H9 (cell line): ENCODE measurements at regions not wholly inside any gene's neighbourhood (a gene's known extent, or its start where the extent isn't known, plus 50 kb on each side); places are given as distances from the start of the nearest gene placed in this dataset.

Experiments
- DNase-seq: peaks from one replicate; pipeline ENCODE4 v3.0.0-alpha.2; 2017
- H2AFZ ChIP-seq: one replicate; pipeline ENCODE4 v1.6.1; 2013; ENCODE audit warnings: mild to moderate bottlenecking, low read length, control low read depth, moderate library complexity
- H2AK5ac ChIP-seq: 2 replicates; pipeline ENCODE4 v1.6.1; 2013; ENCODE audit warnings: low read length, control low read depth, mixed read lengths; ENCODE audit not compliant: insufficient read length
- H2BK120ac ChIP-seq: one replicate; pipeline ENCODE4 v1.6.1; 2013; ENCODE audit warnings: low read depth, mild to moderate bottlenecking, low read length, control low read depth, inconsistent platforms; ENCODE audit not compliant: poor library complexity, severe bottlenecking
- H2BK12ac ChIP-seq: 2 replicates; pipeline ENCODE4 v1.6.1; 2013; ENCODE audit warnings: low read length, control low read depth, mixed read lengths, low read depth; ENCODE audit not compliant: insufficient read length
- H2BK15ac ChIP-seq: 2 replicates; pipeline ENCODE4 v1.6.1; 2013; ENCODE audit warnings: low read depth, low read length, control low read depth
- H2BK20ac ChIP-seq: one replicate; pipeline ENCODE4 v1.6.1; 2013; ENCODE audit warnings: low read depth, mild to moderate bottlenecking, low read length, control low read depth, inconsistent platforms; ENCODE audit not compliant: poor library complexity, severe bottlenecking
- H2BK5ac ChIP-seq: 2 replicates; pipeline ENCODE4 v1.6.1; 2013; ENCODE audit warnings: low read length, control low read depth, mixed read lengths; ENCODE audit not compliant: insufficient read length
- H3K14ac ChIP-seq: 2 replicates; pipeline ENCODE4 v1.6.1; 2013; ENCODE audit warnings: low read length, control low read depth; ENCODE audit not compliant: insufficient read depth
- H3K18ac ChIP-seq: 2 replicates; pipeline ENCODE4 v1.6.1; 2013; ENCODE audit warnings: low read depth, mild to moderate bottlenecking, mixed read lengths, low read length, control low read depth; ENCODE audit not compliant: insufficient read length
- H3K23ac ChIP-seq: 2 replicates; pipeline ENCODE4 v1.6.1; 2013; ENCODE audit warnings: low read length, control low read depth, mixed read lengths, low read depth; ENCODE audit not compliant: insufficient read length
- H3K23me2 ChIP-seq: 2 replicates; pipeline ENCODE4 v1.6.1; 2013; ENCODE audit warnings: low read depth, mild to moderate bottlenecking, mixed read lengths, low read length, control low read depth; ENCODE audit not compliant: insufficient read length, poor library complexity, severe bottlenecking
- H3K27ac ChIP-seq: 2 replicates; pipeline ENCODE4 v1.5.1; 2013; ENCODE audit warnings: low read length, control low read depth, mixed read lengths, low read depth; ENCODE audit not compliant: insufficient read length
- H3K27me3 ChIP-seq: 2 replicates; pipeline ENCODE4 v1.6.1; 2013; ENCODE audit warnings: low read length, control low read depth, inconsistent platforms; ENCODE audit not compliant: insufficient read depth
- H3K4ac ChIP-seq: 2 replicates; pipeline ENCODE4 v1.6.1; 2013; ENCODE audit warnings: low read depth, mild to moderate bottlenecking, control low read depth, inconsistent platforms, low read length, moderate library complexity
- H3K4me1 ChIP-seq: 2 replicates; pipeline ENCODE4 v1.6.1; 2013; ENCODE audit warnings: low read length, control low read depth, inconsistent platforms; ENCODE audit not compliant: insufficient read depth
- H3K4me2 ChIP-seq: 2 replicates; pipeline ENCODE4 v1.6.1; 2013; ENCODE audit warnings: low read length, control low read depth, mixed read lengths; ENCODE audit not compliant: insufficient read length, insufficient read depth
- H3K56ac ChIP-seq: 2 replicates; pipeline ENCODE4 v1.6.1; 2013; ENCODE audit warnings: low read depth, mild to moderate bottlenecking, mixed read lengths, low read length, control low read depth; ENCODE audit not compliant: insufficient read length
- H3K79me1 ChIP-seq: 2 replicates; pipeline ENCODE4 v1.6.1; 2013; ENCODE audit warnings: low read depth, mild to moderate bottlenecking, moderate library complexity, low read length, control low read depth, inconsistent platforms; ENCODE audit not compliant: insufficient read depth, poor library complexity, severe bottlenecking
- H3K79me2 ChIP-seq: 2 replicates; pipeline ENCODE4 v1.6.1; 2013; ENCODE audit warnings: low read length, control low read depth, inconsistent platforms; ENCODE audit not compliant: insufficient read depth
- H3K9ac ChIP-seq: 2 replicates; pipeline ENCODE4 v1.6.1; 2013; ENCODE audit warnings: low read length, control low read depth, mixed read lengths; ENCODE audit not compliant: insufficient read length; ENCODE audit errors: extremely low read depth
- H3K9me3 ChIP-seq: one replicate; pipeline ENCODE4 v1.6.1; 2013; ENCODE audit warnings: low read depth, low read length, inconsistent platforms; ENCODE audit not compliant: control insufficient read depth
- H3T11ph ChIP-seq: one replicate; pipeline ENCODE4 v1.6.1; 2013; ENCODE audit warnings: mild to moderate bottlenecking, low read length, control low read depth, inconsistent platforms
- H4K20me1 ChIP-seq: one replicate; pipeline ENCODE4 v1.6.1; 2013; ENCODE audit not compliant: control insufficient read depth, insufficient read length, insufficient read depth
- H4K5ac ChIP-seq: 2 replicates; pipeline ENCODE4 v1.6.1; 2013; ENCODE audit warnings: low read depth, mild to moderate bottlenecking, mixed read lengths, low read length, control low read depth; ENCODE audit not compliant: insufficient read length
- H4K8ac ChIP-seq: replicated peaks from 2 replicates; pipeline ENCODE4 v1.6.1; 2013; ENCODE audit warnings: low read length, control low read depth, mixed read lengths, low read depth; ENCODE audit not compliant: insufficient read length
- H4K91ac ChIP-seq: 2 replicates; pipeline ENCODE4 v1.6.1; 2013; ENCODE audit warnings: low read depth, mild to moderate bottlenecking, moderate library complexity, mixed read lengths, low read length, control low read depth; ENCODE audit not compliant: insufficient read length
- H3K27ac Mint-ChIP-seq, 3 experiments: 2 replicates in 2 of 3; 3 replicates in 1 of 3; pipeline ENCODE4 v1.8.0; 2020 to 2021; ENCODE audit warnings: mixed read lengths in 3 of 3, mild to moderate bottlenecking in 1 of 3, moderate library complexity in 1 of 3
- H3K27me3 Mint-ChIP-seq: 2 replicates; pipeline ENCODE4 v1.8.0; 2021; ENCODE audit warnings: low read depth, mild to moderate bottlenecking, moderate library complexity, mixed read lengths
- H3K36me3 Mint-ChIP-seq, 3 experiments: 2 replicates in 2 of 3; 3 replicates in 1 of 3; pipeline ENCODE4 v1.8.0; 2020 to 2021; ENCODE audit warnings: low read depth in 3 of 3, mixed read lengths in 3 of 3; ENCODE audit not compliant: insufficient read depth in 1 of 3
- H3K4me1 Mint-ChIP-seq, 2 experiments: 2 replicates each; pipeline ENCODE4 v1.8.0; 2020; ENCODE audit warnings: mixed read lengths in 2 of 2
- H3K4me3 Mint-ChIP-seq, 2 experiments: 2 replicates in 1 of 2; 3 replicates in 1 of 2; pipeline ENCODE4 v1.8.0; 2020 to 2021; ENCODE audit warnings: mild to moderate bottlenecking in 2 of 2, mixed read lengths in 2 of 2, moderate library complexity in 1 of 2
- H3K9me3 Mint-ChIP-seq, 2 experiments: 2 replicates in 1 of 2; 3 replicates in 1 of 2; pipeline ENCODE4 v1.8.0; 2020; ENCODE audit warnings: mild to moderate bottlenecking in 2 of 2, mixed read lengths in 2 of 2, moderate library complexity in 1 of 2
- WGBS: extraction: QIAGEN DNeasy Blood & Tissue Kit; methylation state at CpG from one replicate; pipeline ENCODE4 v1.1.7; 2013; ENCODE audit warnings: missing lambda C conversion rate, low lambda C conversion rate, mixed read lengths; ENCODE audit not compliant: insufficient read length; ENCODE audit errors: extremely low coverage; 5-methylcytosine and 5-hydroxymethylcytosine counted together
- TF ChIP-seq, protein P1 (sequence below): fragments of 200-600 bp; sonication (generic); conservative IDR thresholded peaks from 3 replicates; pipeline ENCODE4 v1.8.0; 2021; ENCODE audit warnings: antibody characterized with exemption, mild to moderate bottlenecking

DNA sequence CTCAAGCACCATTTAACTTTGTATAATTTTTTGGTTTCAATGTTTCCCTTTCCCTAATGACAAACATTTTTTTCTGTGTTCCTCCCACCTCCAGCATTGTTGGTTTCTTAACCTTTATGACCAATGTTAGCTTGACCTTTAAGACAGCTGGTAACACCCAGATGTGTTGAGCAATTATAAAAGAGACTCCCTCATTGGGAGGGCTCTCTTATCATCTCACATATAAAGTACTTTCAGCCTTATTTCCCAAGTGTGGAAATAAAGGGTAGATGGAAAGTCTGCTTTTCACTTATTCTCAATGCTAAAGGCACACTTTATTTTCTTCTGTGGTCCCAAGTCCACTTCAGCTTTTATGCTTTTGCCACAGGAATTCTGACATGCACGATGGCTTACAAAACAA lies 1420.4 kb downstream of the RAPGEF2 start:
- no peak overlapping the region for H3K23ac ChIP-seq
- H4K5ac ChIP-seq: no peak overlapping the region
- no peak overlapping the region for H3K4me2 ChIP-seq
- H3K4me1 ChIP-seq: no peaks in the 10 kb centered on the region
- H3K18ac ChIP-seq: no peak overlapping the region
- no peak overlapping the region for H2AK5ac ChIP-seq
- no peak overlapping the region for H3K9ac ChIP-seq
- H3K79me1 ChIP-seq: no peaks in the 10 kb centered on the region
- H3K79me2 ChIP-seq: no peaks in the 10 kb centered on the region
- WGBS: no CpG with 5 or more reads among the region's 1 CpG
- Mint-ChIP-seq H3K9me3 (peaks cover 0 to 4% of the 10 kb centered on the region in 2 experiments; a peak in 2 of 5 replicates), H3K27me3 (no peaks in the 10 kb centered on the region), H3K36me3 (no peaks in the 10 kb centered on the region; a peak in 1 of 7 replicates), H3K27ac (no peak overlapping the region), H3K4me3 (no peak overlapping the region), H3K4me1 (peaks cover 0 to 3% of the 10 kb centered on the region in 2 experiments; a peak in 1 of 4 replicates)
- H3K56ac ChIP-seq: no peak overlapping the region
- H2BK5ac ChIP-seq: no peak overlapping the region
- no peak overlapping the region for H2BK120ac ChIP-seq
- DNase-seq: no peak
- no peak overlapping the region for H2BK12ac ChIP-seq
- H4K20me1 ChIP-seq: no peaks in the 10 kb centered on the region
- no peaks in the 10 kb centered on the region for H3K27me3 ChIP-seq
- no peak overlapping the region for H2BK20ac ChIP-seq
- no peak overlapping the region for H3T11ph ChIP-seq
- H4K91ac ChIP-seq: no peak overlapping the region
- H2BK15ac ChIP-seq: no peak overlapping the region
- H2AFZ ChIP-seq: no peak overlapping the region
- TF ChIP-seq, protein P1, sequence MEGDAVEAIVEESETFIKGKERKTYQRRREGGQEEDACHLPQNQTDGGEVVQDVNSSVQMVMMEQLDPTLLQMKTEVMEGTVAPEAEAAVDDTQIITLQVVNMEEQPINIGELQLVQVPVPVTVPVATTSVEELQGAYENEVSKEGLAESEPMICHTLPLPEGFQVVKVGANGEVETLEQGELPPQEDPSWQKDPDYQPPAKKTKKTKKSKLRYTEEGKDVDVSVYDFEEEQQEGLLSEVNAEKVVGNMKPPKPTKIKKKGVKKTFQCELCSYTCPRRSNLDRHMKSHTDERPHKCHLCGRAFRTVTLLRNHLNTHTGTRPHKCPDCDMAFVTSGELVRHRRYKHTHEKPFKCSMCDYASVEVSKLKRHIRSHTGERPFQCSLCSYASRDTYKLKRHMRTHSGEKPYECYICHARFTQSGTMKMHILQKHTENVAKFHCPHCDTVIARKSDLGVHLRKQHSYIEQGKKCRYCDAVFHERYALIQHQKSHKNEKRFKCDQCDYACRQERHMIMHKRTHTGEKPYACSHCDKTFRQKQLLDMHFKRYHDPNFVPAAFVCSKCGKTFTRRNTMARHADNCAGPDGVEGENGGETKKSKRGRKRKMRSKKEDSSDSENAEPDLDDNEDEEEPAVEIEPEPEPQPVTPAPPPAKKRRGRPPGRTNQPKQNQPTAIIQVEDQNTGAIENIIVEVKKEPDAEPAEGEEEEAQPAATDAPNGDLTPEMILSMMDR: no peak
- no peak overlapping the region for H3K27ac ChIP-seq
- H3K14ac ChIP-seq: no peak overlapping the region
- no peaks in the 10 kb centered on the region for H3K23me2 ChIP-seq
- H3K9me3 ChIP-seq: no peaks in the 10 kb centered on the region
- H3K4ac ChIP-seq: no peak overlapping the region
- H4K8ac ChIP-seq: no peak overlapping the region
